Spleen (tissue), 11 donors: ENCODE measurements at regions not wholly inside any gene's neighbourhood (a gene's known extent, or its start where the extent isn't known, plus 50 kb on each side); places are given as distances from the start of the nearest gene placed in this dataset.

Experiments used
- DNase-seq: peaks from one replicate; pipeline ENCODE4 v3.0.0-alpha.2; 2020
- H3K27ac ChIP-seq, 8 donors: fragments of 200-600 bp; sonication (generic) in 7 of 8; 1 replicate in 4 of 8; 2 replicates in 4 of 8; pipeline versions ENCODE4 v1.5.0 to v1.8.0; 2016 to 2021; ENCODE audit warnings: inconsistent platforms in 4 of 8, mild to moderate bottlenecking in 4 of 8, moderate library complexity in 1 of 8
- H3K27me3 ChIP-seq, 7 donors: fragments of 200-600 bp; sonication (generic) in 6 of 7; replicated peaks in 1 of 7; 1 replicate in 4 of 7; 2 replicates in 3 of 7; pipeline versions ENCODE4 v1.5.0 to v1.8.0; 2016 to 2021; ENCODE audit warnings: inconsistent platforms in 3 of 7, mild to moderate bottlenecking in 1 of 7
- H3K36me3 ChIP-seq, 6 donors: fragments of 200-600 bp; sonication (generic) in 5 of 6; 1 replicate in 4 of 6; 2 replicates in 2 of 6; pipeline versions ENCODE4 v1.5.0 to v1.8.0; 2016 to 2021; ENCODE audit warnings: inconsistent platforms in 2 of 6
- H3K4me1 ChIP-seq, 6 donors: fragments of 200-600 bp; sonication (generic) in 5 of 6; 1 replicate in 3 of 6; 2 replicates in 3 of 6; pipeline versions ENCODE4 v1.5.0 to v1.8.0; 2016 to 2021; ENCODE audit warnings: inconsistent platforms in 3 of 6
- H3K4me3 ChIP-seq, 8 donors: fragments of 200-600 bp; sonication (generic) in 7 of 8; 1 replicate in 4 of 8; 2 replicates in 4 of 8; pipeline versions ENCODE4 v1.5.0 to v1.8.0; 2016 to 2021; ENCODE audit warnings: inconsistent platforms in 4 of 8, mild to moderate bottlenecking in 4 of 8, moderate library complexity in 2 of 8
- H3K9me3 ChIP-seq, 8 donors: fragments of 200-600 bp; sonication (generic) in 7 of 8; 1 replicate in 4 of 8; 2 replicates in 4 of 8; pipeline versions ENCODE4 v1.5.0 to v1.8.0; 2016 to 2021; ENCODE audit warnings: inconsistent platforms in 4 of 8
- CTCF ChIP-seq, 11 experiments: fragments of 200-600 bp in 7 of 11; fragments of 450-650 bp in 4 of 11; sonication (generic) in 4 of 11; IDR thresholded peaks in 8 of 11; conservative IDR thresholded peaks in 3 of 11; 1 replicate in 7 of 11; 2 replicates in 4 of 11; pipeline versions ENCODE4 v1.4.0 to v1.8.0; 2016 to 2021; ENCODE audit warnings: antibody characterized with exemption in 11 of 11, inconsistent platforms in 4 of 11, mild to moderate bottlenecking in 1 of 11
- POLR2A ChIP-seq, 3 donors: fragments of 450-650 bp; IDR thresholded peaks; one replicate each; pipeline ENCODE4 v1.5.1; 2017; ENCODE audit warnings: antibody characterized with exemption in 3 of 3, mild to moderate bottlenecking in 1 of 3
- POLR2AphosphoS5 ChIP-seq, 3 donors: sonication (generic); formaldehyde crosslinking; IDR thresholded peaks; one replicate each; pipeline ENCODE4 v1.5.1; 2017; ENCODE audit warnings: antibody characterized with exemption in 3 of 3
- WGBS, 5 donors: extraction: QIAGEN DNeasy Blood & Tissue Kit in 3 of 5; methylation state at CpG; one replicate each; pipeline versions ENCODE4 v1.1.5 to v1.1.7; 2013 to 2018; 5-methylcytosine and 5-hydroxymethylcytosine counted together
- intact Hi-C: fragments of 100-400 bp; cut with DNase I; formaldehyde crosslinking; loops from one replicate; pipeline ENCODE4 v1.15.0; 2023; ENCODE audit warnings: low total_unique reads
- donor health status: healthy with polysubstance abuse.
- donor health status: DM: no; HTN: no; CAD: no; lungs with moderate emphysema.
- donor health status: DM: no; HTN: no; CAD: no.
- donor health status: Bipolar disorder and iron deficiency.
- donor health status: healthy.
- donor health status: DM: no; HTN: no; CAD: no.
- donor health status: DM: yes; HTN: yes; CAD: no.

DNA sequence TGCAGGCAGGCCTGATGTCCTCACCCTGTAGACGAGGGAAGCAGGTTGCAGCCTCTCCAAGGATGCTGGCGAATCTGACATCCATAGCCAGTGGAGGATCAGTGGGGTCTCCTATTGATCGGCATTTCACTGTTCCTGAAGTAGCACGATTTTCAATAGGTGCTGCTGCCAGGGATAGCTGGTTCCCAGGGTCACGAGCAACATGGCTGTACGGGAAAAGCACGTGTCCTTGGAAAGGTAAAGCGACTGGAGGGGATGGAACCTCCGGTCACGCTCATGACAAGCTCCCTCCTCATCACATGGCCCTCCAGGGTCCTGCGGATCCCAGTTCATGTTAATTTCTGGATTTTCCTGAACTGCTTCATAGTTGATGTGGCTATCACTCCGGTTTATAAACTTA, 373.7 kb upstream of the SMIM21 start:
- DNase-seq, result no peak
- H3K27ac ChIP-seq, result no peak overlapping the region
- WGBS, 5 donors, result 87 to 93% (median 90%) methylated on average over 12 of the region's 12 CpGs
- no peaks in the 10 kb centered on the region for H3K9me3 ChIP-seq
- no peaks in the 10 kb centered on the region for H3K36me3 ChIP-seq
- no peaks in the 10 kb centered on the region for H3K27me3 ChIP-seq
- H3K4me3 ChIP-seq, result no peak overlapping the region
- intact Hi-C loops, result no loop called here
- TF ChIP-seq POLR2AphosphoS5 (IDR thresholded peaks at IDR 0.05), result no peak
- no peak for TF ChIP-seq CTCF (IDR thresholded peaks at IDR 0.05 in 8 of 11, conservative IDR thresholded peaks at IDR 0.05 in 3 of 11)
- H3K4me1 ChIP-seq, result no peaks in the 10 kb centered on the region

DNA sequence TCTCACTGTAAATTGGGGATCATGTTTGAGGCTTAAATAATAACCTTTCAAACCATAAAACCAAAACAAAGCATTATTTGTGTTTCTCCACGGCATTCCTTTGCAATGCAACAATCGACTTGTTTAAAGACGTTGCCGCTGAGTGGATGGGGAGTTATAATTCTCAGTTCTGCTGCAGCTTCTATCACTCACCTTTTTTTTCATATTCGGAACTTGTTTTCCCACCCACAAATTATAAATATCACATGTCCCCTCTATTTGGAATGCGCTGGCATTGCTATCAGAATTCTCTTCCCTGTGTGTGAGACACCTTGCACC, 372.8 kb upstream of the SMIM21 start:
- WGBS, 5 donors, result 89 to 98% (median 93%) methylated on average over 6 of the region's 6 CpGs

GRCh38 chr18:75799449-75800330, 372.2 kb upstream of the SMIM21 start:
- no peak overlapping the region for H3K27ac ChIP-seq
- H3K4me1 ChIP-seq, result no peaks in the 10 kb centered on the region
- peaks cover 0 to 2% (median 0%) of the 10 kb centered on the region in 8 donors for H3K9me3 ChIP-seq
- 72 to 84% (median 76%) methylated on average over 10 of the region's 10 CpGs for WGBS, 5 donors
- no peak for TF ChIP-seq POLR2A (IDR thresholded peaks at IDR 0.05)
- no peak for TF ChIP-seq CTCF (IDR thresholded peaks at IDR 0.05 in 8 of 11, conservative IDR thresholded peaks at IDR 0.05 in 3 of 11)
- TF ChIP-seq POLR2AphosphoS5 (IDR thresholded peaks at IDR 0.05), result no peak
- no peaks in the 10 kb centered on the region for H3K36me3 ChIP-seq
- no peaks in the 10 kb centered on the region for H3K27me3 ChIP-seq
- no peak for DNase-seq
- intact Hi-C loops, result no loop called here
- H3K4me3 ChIP-seq, result no peak overlapping the region

More for the DNA sequence above, 372.8 kb upstream of the SMIM21 start:
- no peak overlapping the region for H3K4me3 ChIP-seq
- no peaks in the 10 kb centered on the region for H3K27me3 ChIP-seq
- no peak overlapping the region for H3K27ac ChIP-seq
- intact Hi-C loops, result no loop called here
- no peaks in the 10 kb centered on the region for H3K36me3 ChIP-seq
- peaks cover 0 to 2% (median 0%) of the 10 kb centered on the region in 8 donors for H3K9me3 ChIP-seq
- H3K4me1 ChIP-seq, result no peaks in the 10 kb centered on the region
- no peak for TF ChIP-seq CTCF (IDR thresholded peaks at IDR 0.05 in 8 of 11, conservative IDR thresholded peaks at IDR 0.05 in 3 of 11)
- no peak for TF ChIP-seq POLR2AphosphoS5 (IDR thresholded peaks at IDR 0.05)
- TF ChIP-seq POLR2A (IDR thresholded peaks at IDR 0.05), result no peak
- no peak for DNase-seq

GRCh38 chr18:75797046-75797445, 369.5 kb upstream of the SMIM21 start:
- H3K27ac ChIP-seq, result no peak overlapping the region
- no peaks in the 10 kb centered on the region for H3K36me3 ChIP-seq
- DNase-seq, result no peak
- no peaks in the 10 kb centered on the region for H3K27me3 ChIP-seq
- intact Hi-C loops, result no loop called here
- no peak overlapping the region for H3K4me3 ChIP-seq
- TF ChIP-seq POLR2AphosphoS5 (IDR thresholded peaks at IDR 0.05) (no peak), CTCF (IDR thresholded peaks at IDR 0.05 in 8 of 11, conservative IDR thresholded peaks at IDR 0.05 in 3 of 11) (no peak), POLR2A (IDR thresholded peaks at IDR 0.05) (no peak)
- H3K4me1 ChIP-seq, result no peaks in the 10 kb centered on the region
- peaks cover 0 to 21% (median 11%) of the 10 kb centered on the region in 8 donors for H3K9me3 ChIP-seq
- WGBS, 5 donors, result 72 to 81% (median 74%) methylated on average over 1 of the region's 1 CpG
